WTC11 (cell line): ENCODE measurements at regions not wholly inside any gene's neighbourhood (a gene's known extent, or its start where the extent isn't known, plus 50 kb on each side); places are given as distances from the start of the nearest gene placed in this dataset.

Experiments
- ATAC-seq: fragments of 200-7000 bp; cut with Tn5 transposase; 2 replicates; pipeline ENCODE4 v1.10.0; 2021; ENCODE audit warnings: mild to moderate bottlenecking, moderate library complexity
- CTCF ChIA-PET: fragments of 300-600 bp; sonication (Branson Sonifier 250); formaldehyde crosslinking; loops from one replicate; lab custom pipeline; 2021; ENCODE audit warnings: antibody characterized with exemption; lab: Charles Lee
- POLR2A ChIA-PET: fragments of 350-600 bp; sonication (Branson Sonifier 250); formaldehyde crosslinking; loops from one replicate; lab custom pipeline; 2021; ENCODE audit warnings: antibody characterized with exemption; lab: Charles Lee
- DNase-seq: peaks from one replicate; pipeline ENCODE4 v3.0.0; 2021; ENCODE audit warnings: low spot score
- H3K27ac Mint-ChIP-seq: 2 replicates; pipeline ENCODE4 v1.8.0; 2021; ENCODE audit warnings: mixed read lengths
- H3K27me3 Mint-ChIP-seq: 2 replicates; pipeline ENCODE4 v1.8.0; 2021; ENCODE audit warnings: low read depth, mild to moderate bottlenecking, moderate library complexity, mixed read lengths
- H3K36me3 Mint-ChIP-seq: 2 replicates; pipeline ENCODE4 v1.8.0; 2021; ENCODE audit warnings: mixed read lengths
- H3K4me1 Mint-ChIP-seq: 2 replicates; pipeline ENCODE4 v1.8.0; 2022; ENCODE audit warnings: mixed read lengths
- H3K4me3 Mint-ChIP-seq: 2 replicates; pipeline ENCODE4 v1.8.0; 2021; ENCODE audit warnings: mild to moderate bottlenecking, moderate library complexity, mixed read lengths
- H3K9me3 Mint-ChIP-seq: 2 replicates; pipeline ENCODE4 v1.8.0; 2021; ENCODE audit warnings: mixed read lengths
- ESRRA ChIP-seq: sonication (generic); formaldehyde crosslinking; IDR thresholded peaks from 2 replicates; pipeline ENCODE4 v1.8.1; 2022; ENCODE audit warnings: mild to moderate bottlenecking, missing genetic modification reagents, borderline replicate concordance
- GABPB1 ChIP-seq: sonication (generic); formaldehyde crosslinking; IDR thresholded peaks from 2 replicates; pipeline ENCODE4 v1.8.1; 2023; ENCODE audit warnings: mild to moderate bottlenecking, missing genetic modification reagents
- JAZF1 ChIP-seq: fragments of 250-450 bp; sonication (Bioruptor Pico); IDR thresholded peaks from 2 replicates; pipeline ENCODE4 v1.9.0; 2021; ENCODE audit warnings: moderate library complexity, mild to moderate bottlenecking, inconsistent platforms
- JUN ChIP-seq: sonication (generic); formaldehyde crosslinking; IDR thresholded peaks from 2 replicates; pipeline ENCODE4 v1.8.0; 2023; ENCODE audit warnings: mild to moderate bottlenecking, missing genetic modification reagents
- KAT7 ChIP-seq: sonication (generic); formaldehyde crosslinking; IDR thresholded peaks from 2 replicates; pipeline ENCODE4 v1.8.1; 2023; ENCODE audit warnings: missing genetic modification reagents, mild to moderate bottlenecking, borderline replicate concordance
- MXD4 ChIP-seq: fragments of 250-450 bp; sonication (Bioruptor Pico); IDR thresholded peaks from 2 replicates; pipeline ENCODE4 v1.8.0; 2021; ENCODE audit warnings: mild to moderate bottlenecking, moderate library complexity, borderline replicate concordance
- MYBL2 ChIP-seq: sonication (generic); formaldehyde crosslinking; IDR thresholded peaks from 2 replicates; pipeline ENCODE4 v1.8.1; 2023; ENCODE audit warnings: mild to moderate bottlenecking, moderate library complexity, missing genetic modification reagents
- NFATC4 ChIP-seq: fragments of 250-450 bp; sonication (Bioruptor Pico); IDR thresholded peaks from 2 replicates; pipeline ENCODE4 v1.9.0; 2021; ENCODE audit warnings: mild to moderate bottlenecking
- NFE2L1 ChIP-seq: sonication (generic); formaldehyde crosslinking; IDR thresholded peaks from 2 replicates; pipeline ENCODE4 v1.8.1; 2023; ENCODE audit warnings: missing genetic modification reagents
- NFYB ChIP-seq: sonication (generic); formaldehyde crosslinking; conservative IDR thresholded peaks from 2 replicates; pipeline ENCODE4 v1.8.0; 2022; ENCODE audit warnings: low read depth, missing genetic modification reagents
- NR1H2 ChIP-seq: sonication (generic); formaldehyde crosslinking; IDR thresholded peaks from 2 replicates; pipeline ENCODE4 v1.9.0; 2021; ENCODE audit warnings: mild to moderate bottlenecking, moderate library complexity, missing genetic modification reagents
- NR2C2 ChIP-seq: sonication (generic); formaldehyde crosslinking; IDR thresholded peaks from 2 replicates; pipeline ENCODE4 v1.8.0; 2022; ENCODE audit warnings: mild to moderate bottlenecking, missing genetic modification reagents
- RELA ChIP-seq: sonication (generic); formaldehyde crosslinking; IDR thresholded peaks from 2 replicates; pipeline ENCODE4 v1.8.1; 2022; ENCODE audit warnings: missing genetic modification reagents, mild to moderate bottlenecking, borderline replicate concordance
- SOX15 ChIP-seq: fragments of 250-450 bp; sonication (Bioruptor Pico); IDR thresholded peaks from 2 replicates; pipeline ENCODE4 v1.9.0; 2021; ENCODE audit warnings: mild to moderate bottlenecking
- ZBTB21 ChIP-seq: sonication (generic); formaldehyde crosslinking; IDR thresholded peaks from 2 replicates; pipeline ENCODE4 v1.8.1; 2023; ENCODE audit warnings: mild to moderate bottlenecking, missing genetic modification reagents, borderline replicate concordance
- ZNF219 ChIP-seq: sonication (generic); formaldehyde crosslinking; IDR thresholded peaks from 2 replicates; pipeline ENCODE4 v1.8.0; 2023; ENCODE audit warnings: missing genetic modification reagents, mild to moderate bottlenecking, borderline replicate concordance
- ZNF232 ChIP-seq: sonication (generic); formaldehyde crosslinking; IDR thresholded peaks from 2 replicates; pipeline ENCODE4 v1.8.0; 2022; ENCODE audit warnings: mild to moderate bottlenecking, missing genetic modification reagents
- ZNF317 ChIP-seq: sonication (generic); formaldehyde crosslinking; IDR thresholded peaks from 2 replicates; pipeline ENCODE4 v1.8.1; 2023; ENCODE audit warnings: low read depth, mild to moderate bottlenecking, moderate library complexity, missing genetic modification reagents, borderline replicate concordance
- ZNF671 ChIP-seq: fragments of 250-450 bp; sonication (Bioruptor Pico); IDR thresholded peaks from 2 replicates; pipeline ENCODE4 v1.8.0; 2021; ENCODE audit warnings: mild to moderate bottlenecking
- TF ChIP-seq, protein P1 (sequence below): fragments of 250-450 bp; sonication (Bioruptor Pico); IDR thresholded peaks from 2 replicates; pipeline ENCODE4 v1.8.0; 2021; ENCODE audit warnings: mild to moderate bottlenecking
- TF ChIP-seq, protein P2 (sequence below): sonication (generic); formaldehyde crosslinking; IDR thresholded peaks from 2 replicates; pipeline ENCODE4 v1.8.1; 2023; ENCODE audit warnings: mild to moderate bottlenecking, missing genetic modification reagents
- TF ChIP-seq, protein P3 (sequence below): sonication (generic); formaldehyde crosslinking; IDR thresholded peaks from 2 replicates; pipeline ENCODE4 v1.8.1; 2022; ENCODE audit warnings: mild to moderate bottlenecking, moderate library complexity, missing genetic modification reagents
- TF ChIP-seq, protein P4 (sequence below): sonication (generic); formaldehyde crosslinking; IDR thresholded peaks from 2 replicates; pipeline ENCODE4 v1.8.1; 2023; ENCODE audit warnings: mild to moderate bottlenecking, missing genetic modification reagents, moderate library complexity
- TF ChIP-seq, protein P5 (sequence below): sonication (generic); formaldehyde crosslinking; IDR thresholded peaks from 2 replicates; pipeline ENCODE4 v1.8.1; 2023; ENCODE audit warnings: mild to moderate bottlenecking, moderate library complexity, missing genetic modification reagents
- TF ChIP-seq, protein P6 (sequence below): sonication (generic); formaldehyde crosslinking; IDR thresholded peaks from 2 replicates; pipeline ENCODE4 v1.8.0; 2023; ENCODE audit warnings: mild to moderate bottlenecking, missing genetic modification reagents

DNA sequence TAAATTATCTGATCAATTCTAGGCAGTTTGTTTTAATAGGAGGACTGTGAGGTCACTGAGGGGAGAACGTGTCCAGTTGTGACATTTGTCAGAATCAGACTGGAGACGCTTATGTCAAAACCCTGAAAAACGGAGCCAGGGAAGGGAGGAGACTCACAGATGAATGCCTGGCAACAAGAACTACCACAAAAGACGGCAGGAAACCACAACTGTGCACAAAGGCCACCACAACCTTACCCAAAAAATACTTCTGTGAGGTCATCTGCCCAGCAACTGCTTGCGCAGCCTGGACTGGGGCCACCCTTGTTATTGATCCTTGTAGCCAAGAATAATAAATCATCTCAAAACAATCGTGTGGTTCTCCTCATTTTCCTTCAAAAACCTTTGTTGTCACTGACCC, 173.0 kb upstream of the ALKAL2 start:
- CTCF ChIA-PET: no interaction called here
- Mint-ChIP-seq H3K27me3 (peaks cover 1% of the 10 kb centered on the region), H3K36me3 (no peaks in the 10 kb centered on the region), H3K4me1 (peaks cover 16% of the 10 kb centered on the region), H3K4me3 (no peak overlapping the region), H3K9me3 (no peaks in the 10 kb centered on the region), H3K27ac (no peak overlapping the region)
- DNase-seq: no peak
- TF ChIP-seq NR2C2 (no peak), ZBTB21 (CRISPR knock-in tag) (no peak), ZNF671 (CRISPR knock-in tag) (no peak), JUN (no peak), NFE2L1 (CRISPR knock-in tag) (no peak), JAZF1 (CRISPR knock-in tag) (no peak), ZNF317 (no peak), NFYB (CRISPR knock-in tag) (no peak), NFATC4 (CRISPR knock-in tag) (no peak), SOX15 (CRISPR knock-in tag) (no peak), MYBL2 (CRISPR knock-in tag) (no peak), RELA (CRISPR knock-in tag) (no peak), ZNF232 (CRISPR knock-in tag) (no peak), ZNF219 (no peak), ESRRA (no peak)
- TF ChIP-seq, protein P1, sequence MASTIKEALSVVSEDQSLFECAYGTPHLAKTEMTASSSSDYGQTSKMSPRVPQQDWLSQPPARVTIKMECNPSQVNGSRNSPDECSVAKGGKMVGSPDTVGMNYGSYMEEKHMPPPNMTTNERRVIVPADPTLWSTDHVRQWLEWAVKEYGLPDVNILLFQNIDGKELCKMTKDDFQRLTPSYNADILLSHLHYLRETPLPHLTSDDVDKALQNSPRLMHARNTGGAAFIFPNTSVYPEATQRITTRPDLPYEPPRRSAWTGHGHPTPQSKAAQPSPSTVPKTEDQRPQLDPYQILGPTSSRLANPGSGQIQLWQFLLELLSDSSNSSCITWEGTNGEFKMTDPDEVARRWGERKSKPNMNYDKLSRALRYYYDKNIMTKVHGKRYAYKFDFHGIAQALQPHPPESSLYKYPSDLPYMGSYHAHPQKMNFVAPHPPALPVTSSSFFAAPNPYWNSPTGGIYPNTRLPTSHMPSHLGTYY (CRISPR knock-in tag): no peak
- TF ChIP-seq, protein P2, sequence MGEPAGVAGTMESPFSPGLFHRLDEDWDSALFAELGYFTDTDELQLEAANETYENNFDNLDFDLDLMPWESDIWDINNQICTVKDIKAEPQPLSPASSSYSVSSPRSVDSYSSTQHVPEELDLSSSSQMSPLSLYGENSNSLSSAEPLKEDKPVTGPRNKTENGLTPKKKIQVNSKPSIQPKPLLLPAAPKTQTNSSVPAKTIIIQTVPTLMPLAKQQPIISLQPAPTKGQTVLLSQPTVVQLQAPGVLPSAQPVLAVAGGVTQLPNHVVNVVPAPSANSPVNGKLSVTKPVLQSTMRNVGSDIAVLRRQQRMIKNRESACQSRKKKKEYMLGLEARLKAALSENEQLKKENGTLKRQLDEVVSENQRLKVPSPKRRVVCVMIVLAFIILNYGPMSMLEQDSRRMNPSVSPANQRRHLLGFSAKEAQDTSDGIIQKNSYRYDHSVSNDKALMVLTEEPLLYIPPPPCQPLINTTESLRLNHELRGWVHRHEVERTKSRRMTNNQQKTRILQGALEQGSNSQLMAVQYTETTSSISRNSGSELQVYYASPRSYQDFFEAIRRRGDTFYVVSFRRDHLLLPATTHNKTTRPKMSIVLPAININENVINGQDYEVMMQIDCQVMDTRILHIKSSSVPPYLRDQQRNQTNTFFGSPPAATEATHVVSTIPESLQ (CRISPR knock-in tag): no peak
- TF ChIP-seq, protein P3, sequence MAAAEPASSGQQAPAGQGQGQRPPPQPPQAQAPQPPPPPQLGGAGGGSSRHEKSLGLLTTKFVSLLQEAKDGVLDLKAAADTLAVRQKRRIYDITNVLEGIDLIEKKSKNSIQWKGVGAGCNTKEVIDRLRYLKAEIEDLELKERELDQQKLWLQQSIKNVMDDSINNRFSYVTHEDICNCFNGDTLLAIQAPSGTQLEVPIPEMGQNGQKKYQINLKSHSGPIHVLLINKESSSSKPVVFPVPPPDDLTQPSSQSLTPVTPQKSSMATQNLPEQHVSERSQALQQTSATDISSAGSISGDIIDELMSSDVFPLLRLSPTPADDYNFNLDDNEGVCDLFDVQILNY (CRISPR knock-in tag): no peak
- TF ChIP-seq, protein P4, sequence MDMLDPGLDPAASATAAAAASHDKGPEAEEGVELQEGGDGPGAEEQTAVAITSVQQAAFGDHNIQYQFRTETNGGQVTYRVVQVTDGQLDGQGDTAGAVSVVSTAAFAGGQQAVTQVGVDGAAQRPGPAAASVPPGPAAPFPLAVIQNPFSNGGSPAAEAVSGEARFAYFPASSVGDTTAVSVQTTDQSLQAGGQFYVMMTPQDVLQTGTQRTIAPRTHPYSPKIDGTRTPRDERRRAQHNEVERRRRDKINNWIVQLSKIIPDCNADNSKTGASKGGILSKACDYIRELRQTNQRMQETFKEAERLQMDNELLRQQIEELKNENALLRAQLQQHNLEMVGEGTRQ (CRISPR knock-in tag): no peak
- TF ChIP-seq, protein P5, sequence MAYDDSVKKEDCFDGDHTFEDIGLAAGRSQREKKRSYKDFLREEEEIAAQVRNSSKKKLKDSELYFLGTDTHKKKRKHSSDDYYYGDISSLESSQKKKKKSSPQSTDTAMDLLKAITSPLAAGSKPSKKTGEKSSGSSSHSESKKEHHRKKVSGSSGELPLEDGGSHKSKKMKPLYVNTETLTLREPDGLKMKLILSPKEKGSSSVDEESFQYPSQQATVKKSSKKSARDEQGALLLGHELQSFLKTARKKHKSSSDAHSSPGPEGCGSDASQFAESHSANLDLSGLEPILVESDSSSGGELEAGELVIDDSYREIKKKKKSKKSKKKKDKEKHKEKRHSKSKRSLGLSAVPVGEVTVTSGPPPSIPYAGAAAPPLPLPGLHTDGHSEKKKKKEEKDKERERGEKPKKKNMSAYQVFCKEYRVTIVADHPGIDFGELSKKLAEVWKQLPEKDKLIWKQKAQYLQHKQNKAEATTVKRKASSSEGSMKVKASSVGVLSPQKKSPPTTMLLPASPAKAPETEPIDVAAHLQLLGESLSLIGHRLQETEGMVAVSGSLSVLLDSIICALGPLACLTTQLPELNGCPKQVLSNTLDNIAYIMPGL: no peak
- POLR2A ChIA-PET: no interaction called here
- ATAC-seq: no peak

DNA sequence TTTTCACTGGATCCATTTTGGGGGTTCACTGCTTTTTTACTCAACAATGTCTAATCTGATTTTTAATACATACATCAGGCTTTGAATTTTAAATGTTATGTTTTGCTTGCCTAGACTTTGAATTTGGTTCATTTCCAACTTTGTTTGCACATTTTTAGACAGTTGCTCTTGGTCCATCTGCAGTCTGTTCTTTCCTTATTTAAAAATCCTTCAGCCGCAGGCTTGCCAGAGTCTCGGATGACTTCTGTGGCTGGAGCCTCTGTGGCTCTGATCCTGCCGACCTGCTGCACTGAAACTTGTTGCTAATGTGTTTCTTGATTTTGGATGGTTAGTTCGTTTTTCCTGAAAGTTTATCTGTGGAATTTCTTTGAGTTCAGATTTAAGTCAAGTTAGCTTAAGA, 172.0 kb upstream of the ALKAL2 start:
- CTCF ChIA-PET: no interaction called here
- no peaks in the 10 kb centered on the region; the same call in 1 of the 2 replicates for H3K27me3 Mint-ChIP-seq
- peaks cover 17% of the 10 kb centered on the region for H3K4me1 Mint-ChIP-seq
- H3K27ac Mint-ChIP-seq: no peak overlapping the region
- no peaks in the 10 kb centered on the region for H3K36me3 Mint-ChIP-seq
- no peaks in the 10 kb centered on the region for H3K9me3 Mint-ChIP-seq
- ATAC-seq (no peak), DNase-seq (no peak)
- no peak overlapping the region for H3K4me3 Mint-ChIP-seq
- POLR2A ChIA-PET: no interaction called here
- TF ChIP-seq, protein P6, sequence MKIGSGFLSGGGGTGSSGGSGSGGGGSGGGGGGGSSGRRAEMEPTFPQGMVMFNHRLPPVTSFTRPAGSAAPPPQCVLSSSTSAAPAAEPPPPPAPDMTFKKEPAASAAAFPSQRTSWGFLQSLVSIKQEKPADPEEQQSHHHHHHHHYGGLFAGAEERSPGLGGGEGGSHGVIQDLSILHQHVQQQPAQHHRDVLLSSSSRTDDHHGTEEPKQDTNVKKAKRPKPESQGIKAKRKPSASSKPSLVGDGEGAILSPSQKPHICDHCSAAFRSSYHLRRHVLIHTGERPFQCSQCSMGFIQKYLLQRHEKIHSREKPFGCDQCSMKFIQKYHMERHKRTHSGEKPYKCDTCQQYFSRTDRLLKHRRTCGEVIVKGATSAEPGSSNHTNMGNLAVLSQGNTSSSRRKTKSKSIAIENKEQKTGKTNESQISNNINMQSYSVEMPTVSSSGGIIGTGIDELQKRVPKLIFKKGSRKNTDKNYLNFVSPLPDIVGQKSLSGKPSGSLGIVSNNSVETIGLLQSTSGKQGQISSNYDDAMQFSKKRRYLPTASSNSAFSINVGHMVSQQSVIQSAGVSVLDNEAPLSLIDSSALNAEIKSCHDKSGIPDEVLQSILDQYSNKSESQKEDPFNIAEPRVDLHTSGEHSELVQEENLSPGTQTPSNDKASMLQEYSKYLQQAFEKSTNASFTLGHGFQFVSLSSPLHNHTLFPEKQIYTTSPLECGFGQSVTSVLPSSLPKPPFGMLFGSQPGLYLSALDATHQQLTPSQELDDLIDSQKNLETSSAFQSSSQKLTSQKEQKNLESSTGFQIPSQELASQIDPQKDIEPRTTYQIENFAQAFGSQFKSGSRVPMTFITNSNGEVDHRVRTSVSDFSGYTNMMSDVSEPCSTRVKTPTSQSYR (CRISPR knock-in tag): no peak
- TF ChIP-seq, protein P1 (CRISPR knock-in tag): no peak
- TF ChIP-seq, protein P5: no peak
- TF ChIP-seq NR1H2 (CRISPR knock-in tag) (no peak), MXD4 (no peak), GABPB1 (CRISPR knock-in tag) (no peak), KAT7 (no peak)
